Loucy (cell line): ENCODE measurements at regions not wholly inside any gene's neighbourhood (a gene's known extent, or its start where the extent isn't known, plus 50 kb on each side); places are given as distances from the start of the nearest gene placed in this dataset.

Experiments
- EZH2phosphoT487 ChIP-seq: fragments of 200-600 bp; IDR thresholded peaks from 2 replicates; pipeline ENCODE4 v1.6.1; 2018; ENCODE audit warnings: antibody characterized with exemption, mild to moderate bottlenecking, moderate library complexity, borderline replicate concordance
- TF ChIP-seq, protein P1 (sequence below): fragments of 200-600 bp; sonication (generic); conservative IDR thresholded peaks from 2 replicates; pipeline ENCODE4 v1.5.1; 2014; ENCODE audit warnings: mild to moderate bottlenecking, antibody characterized with exemption, low read length

DNA sequence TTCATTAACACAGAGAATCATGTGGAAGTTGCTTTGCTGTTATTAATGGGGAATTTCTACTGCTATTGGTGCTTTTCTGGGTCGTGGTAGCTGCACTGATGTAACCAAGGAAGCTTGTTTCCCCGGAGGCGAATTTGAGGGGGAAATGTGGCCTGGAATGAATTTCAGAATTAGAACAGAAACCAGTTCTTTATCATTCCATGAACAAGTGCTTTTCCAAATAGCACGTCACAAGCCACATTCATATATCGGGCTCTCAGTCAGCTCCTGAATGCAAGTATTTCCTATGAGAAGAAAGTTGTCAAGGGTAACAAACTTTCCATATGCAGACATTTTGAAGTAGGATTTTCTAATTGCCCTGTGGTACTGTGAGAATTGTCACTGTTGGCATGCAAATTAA, 1353.2 kb downstream of the AACS start:
- TF ChIP-seq, protein P1, sequence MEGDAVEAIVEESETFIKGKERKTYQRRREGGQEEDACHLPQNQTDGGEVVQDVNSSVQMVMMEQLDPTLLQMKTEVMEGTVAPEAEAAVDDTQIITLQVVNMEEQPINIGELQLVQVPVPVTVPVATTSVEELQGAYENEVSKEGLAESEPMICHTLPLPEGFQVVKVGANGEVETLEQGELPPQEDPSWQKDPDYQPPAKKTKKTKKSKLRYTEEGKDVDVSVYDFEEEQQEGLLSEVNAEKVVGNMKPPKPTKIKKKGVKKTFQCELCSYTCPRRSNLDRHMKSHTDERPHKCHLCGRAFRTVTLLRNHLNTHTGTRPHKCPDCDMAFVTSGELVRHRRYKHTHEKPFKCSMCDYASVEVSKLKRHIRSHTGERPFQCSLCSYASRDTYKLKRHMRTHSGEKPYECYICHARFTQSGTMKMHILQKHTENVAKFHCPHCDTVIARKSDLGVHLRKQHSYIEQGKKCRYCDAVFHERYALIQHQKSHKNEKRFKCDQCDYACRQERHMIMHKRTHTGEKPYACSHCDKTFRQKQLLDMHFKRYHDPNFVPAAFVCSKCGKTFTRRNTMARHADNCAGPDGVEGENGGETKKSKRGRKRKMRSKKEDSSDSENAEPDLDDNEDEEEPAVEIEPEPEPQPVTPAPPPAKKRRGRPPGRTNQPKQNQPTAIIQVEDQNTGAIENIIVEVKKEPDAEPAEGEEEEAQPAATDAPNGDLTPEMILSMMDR: no peak
- TF ChIP-seq EZH2phosphoT487: no peak
